Lung (tissue), 11 donors: ENCODE measurements at regions not wholly inside any gene's neighbourhood (a gene's known extent, or its start where the extent isn't known, plus 50 kb on each side); places are given as distances from the start of the nearest gene placed in this dataset.

Source experiments
- ATAC-seq: fragments of 200-7000 bp; cut with Tn5 transposase; one replicate; pipeline ENCODE4 v1.9.1; 2020; ENCODE audit warnings: moderate number of reproducible peaks; ENCODE audit not compliant: insufficient read depth, low FRiP score
- DNase-seq, 3 donors: peaks; one replicate each; pipeline ENCODE4 v3.0.0-alpha.2; 2013 to 2017
- H3K27ac ChIP-seq, 2 donors: one replicate each; pipeline ENCODE4 v1.5.1; 2013; ENCODE audit warnings: mild to moderate bottlenecking in 2 of 2, moderate library complexity in 2 of 2, control low read depth in 1 of 2, inconsistent platforms in 1 of 2, low read depth in 1 of 2, low read length in 1 of 2
- H3K27me3 ChIP-seq, 3 donors: one replicate each; pipeline ENCODE4 v1.5.1; 2013; ENCODE audit warnings: low read length in 2 of 3; ENCODE audit not compliant: control insufficient read depth in 3 of 3, insufficient read depth in 3 of 3
- H3K36me3 ChIP-seq, 4 donors: one replicate each; pipeline ENCODE4 v1.5.1; 2013; ENCODE audit warnings: low read length in 4 of 4, mild to moderate bottlenecking in 1 of 4, moderate library complexity in 1 of 4; ENCODE audit not compliant: control insufficient read depth in 4 of 4, insufficient read depth in 4 of 4
- H3K4me1 ChIP-seq, 5 donors: one replicate each; pipeline ENCODE4 v1.5.1; 2013; ENCODE audit warnings: low read length in 5 of 5, mild to moderate bottlenecking in 2 of 5, moderate library complexity in 1 of 5; ENCODE audit not compliant: control insufficient read depth in 5 of 5, insufficient read depth in 5 of 5
- H3K4me3 ChIP-seq: one replicate; pipeline ENCODE4 v1.5.1; 2013; ENCODE audit warnings: mild to moderate bottlenecking, control low read depth, moderate library complexity
- H3K9ac ChIP-seq, 2 donors: one replicate each; pipeline ENCODE4 v1.5.1; 2013; ENCODE audit warnings: low read length in 2 of 2, control low read depth in 1 of 2; ENCODE audit not compliant: insufficient read depth in 1 of 2
- H3K9me3 ChIP-seq, 4 donors: one replicate each; pipeline ENCODE4 v1.5.1; 2013; ENCODE audit warnings: low read length in 3 of 4, mild to moderate bottlenecking in 1 of 4, moderate library complexity in 1 of 4; ENCODE audit not compliant: control insufficient read depth in 4 of 4, insufficient read depth in 3 of 4
- CTCF ChIP-seq: IDR thresholded peaks from 2 replicates; pipeline ENCODE4 v1.5.1; 2012; ENCODE audit warnings: mild to moderate bottlenecking; ENCODE audit errors: control extremely low read depth, extremely low read depth
- WGBS, 2 donors: extraction: QIAGEN DNeasy Blood & Tissue Kit; methylation state at CpG; one replicate each; pipeline ENCODE4 v1.1.7; 2013; 5-methylcytosine and 5-hydroxymethylcytosine counted together
- donor health status: control.
- donor health status: control.
- donor health status: Bipolar disorder and iron deficiency.
- donor health status: healthy.
- donor health status: DM: yes; HTN: yes; CAD: no.

GRCh38 chr22:48905206-48905975 is 922.3 kb downstream of the BRD1 start:
- peaks cover 0 to 3% (median 0%) of the 10 kb centered on the region in 3 donors for H3K27me3 ChIP-seq
- no peaks in the 10 kb centered on the region for H3K4me1 ChIP-seq
- 80 to 85% methylated on average over 17 of the region's 17 CpGs for WGBS, 2 donors
- no peak for TF ChIP-seq CTCF
- no peak overlapping the region for H3K27ac ChIP-seq
- no peak overlapping the region for H3K9ac ChIP-seq
- H3K36me3 ChIP-seq, result no peaks in the 10 kb centered on the region
- ATAC-seq (no peak), DNase-seq (no peak)
- H3K9me3 ChIP-seq, result no peaks in the 10 kb centered on the region
- no peak overlapping the region for H3K4me3 ChIP-seq

- 74 to 81% methylated on average over 20 to 25 of the region's 25 CpGs for WGBS, 2 donors
- Histone ChIP-seq H3K27me3 (peaks cover 0 to 3% (median 0%) of the 10 kb centered on the region in 3 donors), H3K27ac (no peak overlapping the region), H3K4me1 (no peaks in the 10 kb centered on the region), H3K9ac (no peak overlapping the region), H3K4me3 (no peak overlapping the region), H3K9me3 (no peaks in the 10 kb centered on the region), H3K36me3 (no peaks in the 10 kb centered on the region)
- TF ChIP-seq CTCF, result no peak
- ATAC-seq (no peak), DNase-seq (no peak)
These were observed 924.6 kb downstream of the BRD1 start for GRCh38 chr22:48902983-48903650.

GRCh38 chr22:48902001-48902869 is 925.4 kb downstream of the BRD1 start:
- Histone ChIP-seq H3K36me3 (no peaks in the 10 kb centered on the region), H3K4me3 (no peak overlapping the region), H3K4me1 (no peaks in the 10 kb centered on the region), H3K9ac (no peak overlapping the region), H3K27ac (no peak overlapping the region), H3K27me3 (peaks cover 0 to 1% (median 0%) of the 10 kb centered on the region in 3 donors), H3K9me3 (no peaks in the 10 kb centered on the region)
- WGBS, 2 donors, result 88 to 91% methylated on average over 34 to 37 of the region's 37 CpGs
- ATAC-seq (no peak), DNase-seq (no peak)
- no peak for TF ChIP-seq CTCF
